HepG2 (cell line): ENCODE measurements at regions not wholly inside any gene's neighbourhood (a gene's known extent, or its start where the extent isn't known, plus 50 kb on each side); places are given as distances from the start of the nearest gene placed in this dataset.

Source experiments
- ATAC-seq: fragments of 200-7000 bp; cut with Tn5 transposase; 3 replicates; pipeline ENCODE4 v1.9.1; 2020; ENCODE audit warnings: mild to moderate bottlenecking, moderate library complexity
- BruUV-seq: library from RNA; stranded (reverse); fragments of 400-500 nt; replicated peaks from 2 replicates; lab custom pipeline; 2021; lab: Mats Ljungman, UMichigan
- CTCF ChIA-PET: fragments of 300-600 bp; formaldehyde crosslinking; extraction: SDS; loops from one replicate; lab custom pipeline; 2021; ENCODE audit warnings: low total read pairs, inconsistent platforms, low intra/inter-chr PET ratio; lab: Yijun Ruan, JAX
- POLR2A ChIA-PET: fragments of 350-600 bp; sonication (Branson Sonifier 250); formaldehyde crosslinking; loops from one replicate; lab custom pipeline; 2020; ENCODE audit warnings: antibody characterized with exemption, inconsistent platforms; lab: Yijun Ruan, JAX
- DNase-seq: peaks from one replicate; pipeline ENCODE4 v3.0.0-alpha.2; 2015; ENCODE audit warnings: low spot score
- FAIRE-seq: peaks from 3 replicates; lab custom pipeline; 2011; peaks lifted over from hg19 to GRCh38; lab: Jason Lieb, UNC
- H2AFZ ChIP-seq: one replicate; pipeline ENCODE4 v1.6.1; 2011; ENCODE audit warnings: low read length, inconsistent platforms
- H3K27ac ChIP-seq: fragments of 300-600 bp; 3 replicates; pipeline ENCODE4 v1.8.0; 2011; ENCODE audit warnings: mixed run types, mild to moderate bottlenecking, mixed read lengths, low read length, inconsistent platforms; ENCODE audit not compliant: insufficient read depth; ENCODE audit errors: extremely low read length
- H3K27me3 ChIP-seq, 2 experiments: fragments of 200-600 bp in 1 of 2; 2 replicates in 1 of 2; 3 replicates in 1 of 2; pipeline versions ENCODE4 v1.6.0 to v1.8.0; 2011; ENCODE audit warnings: low read length in 2 of 2, mild to moderate bottlenecking in 2 of 2, moderate library complexity in 2 of 2, inconsistent platforms in 1 of 2; ENCODE audit not compliant: insufficient read depth in 2 of 2, control insufficient read depth in 1 of 2
- H3K36me3 ChIP-seq, 2 experiments: fragments of 200-600 bp in 1 of 2; replicated peaks in 1 of 2; 2 replicates in 1 of 2; 3 replicates in 1 of 2; pipeline versions ENCODE4 v1.5.1 to v1.8.0; 2011; ENCODE audit warnings: low read length in 2 of 2, inconsistent platforms in 1 of 2; ENCODE audit not compliant: insufficient read depth in 2 of 2, control insufficient read depth in 1 of 2
- H3K4me1 ChIP-seq: 2 replicates; pipeline ENCODE4 v1.5.1; 2012; ENCODE audit warnings: low read length, inconsistent platforms; ENCODE audit not compliant: insufficient read depth
- H3K4me2 ChIP-seq: 2 replicates; pipeline ENCODE4 v1.6.0; 2011; ENCODE audit warnings: low read depth, low read length, inconsistent platforms
- H3K4me3 ChIP-seq, 3 experiments: fragments of 200-600 bp in 1 of 3; sonication (generic), shearing (Covaris generic) in 1 of 3; replicated peaks in 1 of 3; 2 replicates each; pipeline ENCODE4 v1.5.1; 2011 to 2016; ENCODE audit warnings: low read length in 3 of 3, inconsistent platforms in 2 of 3, low read depth in 2 of 3, mild to moderate bottlenecking in 2 of 3, control low read depth in 1 of 3, mixed read lengths in 1 of 3; ENCODE audit not compliant: insufficient read depth in 1 of 3
- H3K79me2 ChIP-seq: one replicate; pipeline ENCODE4 v1.6.1; 2011; ENCODE audit warnings: low read length, inconsistent platforms; ENCODE audit not compliant: insufficient read depth
- H3K9ac ChIP-seq: 2 replicates; pipeline ENCODE4 v1.6.0; 2011; ENCODE audit warnings: mild to moderate bottlenecking, low read depth, low read length, inconsistent platforms; ENCODE audit not compliant: insufficient read depth
- H3K9me3 ChIP-seq: 2 replicates; pipeline ENCODE4 v1.5.1; 2012; ENCODE audit warnings: mild to moderate bottlenecking, low read length
- H4K20me1 ChIP-seq: 2 replicates; pipeline ENCODE4 v1.6.0; 2011; ENCODE audit warnings: inconsistent platforms, mild to moderate bottlenecking, low read length, moderate library complexity; ENCODE audit not compliant: insufficient read depth
- ATF7-NPFF ChIP-seq: sonication (generic); formaldehyde crosslinking; IDR thresholded peaks from 2 replicates; pipeline ENCODE4 v1.8.1; 2023; ENCODE audit warnings: mild to moderate bottlenecking, low read depth, missing genetic modification reagents, moderate library complexity
- FOXP1 ChIP-seq, 2 experiments: fragments of 450-650 bp in 1 of 2; IDR thresholded peaks; 2 replicates each; pipeline ENCODE4 v1.6.1; 2017 to 2018; ENCODE audit warnings: antibody characterized with exemption in 1 of 2
- IKZF1 ChIP-seq: fragments of 450-650 bp; IDR thresholded peaks from 2 replicates; pipeline ENCODE4 v1.7.1; 2016
- SOX13 ChIP-seq, 3 experiments: fragments of 450-650 bp in 1 of 3; sonication (generic) in 1 of 3; formaldehyde crosslinking in 1 of 3; IDR thresholded peaks in 2 of 3; conservative IDR thresholded peaks in 1 of 3; 2 replicates each; pipeline versions ENCODE4 v1.5.0 to v1.6.1; 2016 to 2020; ENCODE audit warnings: antibody characterized with exemption in 1 of 3, mild to moderate bottlenecking in 1 of 3, missing compliant biosample characterization in 1 of 3, missing genetic modification reagents in 1 of 3, moderate library complexity in 1 of 3
- SSRP1 ChIP-seq: IDR thresholded peaks from 2 replicates; pipeline ENCODE4 v1.6.1; 2016; ENCODE audit warnings: control low read depth
- ZNF331 ChIP-seq: sonication (generic); formaldehyde crosslinking; IDR thresholded peaks from 2 replicates; pipeline ENCODE4 v1.4.0; 2020; ENCODE audit warnings: missing genetic modification reagents
- ZZZ3 ChIP-seq: sonication (generic); formaldehyde crosslinking; IDR thresholded peaks from 2 replicates; pipeline ENCODE4 v1.4.0; 2020; ENCODE audit warnings: missing genetic modification reagents, mild to moderate bottlenecking, borderline replicate concordance
- WGBS: methylation state at CpG from one replicate; pipeline ENCODE4 v1.1.6; 2017; ENCODE audit warnings: low lambda C conversion rate; 5-methylcytosine and 5-hydroxymethylcytosine counted together
- in situ Hi-C: cut with HindIII; loops from 2 replicates; pipeline ENCODE4 v1.10.0; 2017; ENCODE audit warnings: low pct_unique_long_range_greater_than_20kb; ENCODE audit not compliant: extremely low pct_ligation_motif_present
- intact Hi-C: fragments of 100-400 bp; cut with micrococcal nuclease; formaldehyde crosslinking; loops from one replicate; pipeline ENCODE4 v1.10.0; 2022; ENCODE audit not compliant: unreplicated experiment
- TF ChIP-seq, protein P1 (sequence below): sonication (generic); formaldehyde crosslinking; conservative IDR thresholded peaks from 2 replicates; pipeline ENCODE4 v1.8.0; 2022; ENCODE audit warnings: low read depth, missing genetic modification reagents
- TF ChIP-seq, protein P2 (sequence below): sonication (generic); formaldehyde crosslinking; IDR thresholded peaks from 2 replicates; pipeline ENCODE4 v1.5.0; 2020; ENCODE audit warnings: mild to moderate bottlenecking, missing genetic modification reagents, moderate library complexity
- TF ChIP-seq, protein P3 (sequence below): IDR thresholded peaks from 2 replicates; pipeline ENCODE4 v1.6.1; 2018; ENCODE audit warnings: missing genetic modification reagents, mild to moderate bottlenecking, missing compliant biosample characterization
- TF ChIP-seq, protein P4 (sequence below): IDR thresholded peaks from 2 replicates; pipeline ENCODE4 v1.6.1; 2016
- TF ChIP-seq, protein P5 (sequence below): IDR thresholded peaks from 2 replicates; pipeline ENCODE4 v1.6.1; 2012; ENCODE audit warnings: low read depth, low read length, improper control_type of control experiment
- TF ChIP-seq, protein P6 (sequence below): sonication (generic); formaldehyde crosslinking; IDR thresholded peaks from 2 replicates; pipeline ENCODE4 v1.8.0; 2022; ENCODE audit warnings: mild to moderate bottlenecking, missing genetic modification reagents; ENCODE audit not compliant: insufficient replicate concordance

DNA sequence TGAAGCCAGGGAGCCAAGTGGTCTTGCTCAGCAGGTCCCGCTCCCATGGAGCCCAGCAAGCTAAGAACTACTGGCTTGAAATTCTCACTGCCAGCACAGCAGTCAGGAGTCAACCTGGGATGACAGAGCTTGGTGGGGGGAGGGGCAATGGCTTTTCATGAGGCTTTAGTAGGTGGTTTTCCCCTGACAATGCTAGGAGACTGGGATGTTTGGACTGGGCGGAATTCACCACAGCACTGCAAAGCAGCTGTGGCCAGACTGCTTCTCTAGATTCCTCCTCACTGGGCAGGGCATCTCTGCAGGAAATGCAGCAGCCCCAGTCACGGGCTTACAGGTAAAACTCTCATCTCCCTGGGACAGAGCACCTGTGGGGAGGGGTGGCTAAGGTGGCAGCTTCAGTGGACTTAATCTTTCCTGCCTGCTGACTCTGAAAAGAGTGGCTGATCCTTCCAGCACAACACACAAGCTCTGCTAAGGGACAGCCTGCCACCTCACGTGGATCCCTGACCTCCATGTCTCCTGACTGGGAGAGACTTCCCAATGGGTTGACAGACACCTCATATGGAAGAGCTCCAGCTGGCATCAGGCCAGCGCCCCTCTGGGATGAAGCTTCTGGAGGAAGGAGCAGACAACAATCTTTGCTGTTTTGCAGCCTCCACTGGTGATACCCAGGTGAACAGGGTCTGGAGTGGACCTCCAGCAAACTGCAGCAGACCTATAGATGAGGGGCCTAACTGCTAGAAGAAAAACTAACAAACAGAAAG is 349.7 kb upstream of the ST6GAL2 start:
- no peaks in the 10 kb centered on the region for H3K4me1 ChIP-seq
- CTCF ChIA-PET: no interaction called here
- POLR2A ChIA-PET: no interaction called here
- H3K9me3 ChIP-seq: peaks cover 53% of the 10 kb centered on the region
- DNase-seq: no peak
- in situ Hi-C loops (no loop called here), intact Hi-C loops (no loop called here)
- H4K20me1 ChIP-seq: no peaks in the 10 kb centered on the region
- no peak overlapping the region for H3K9ac ChIP-seq
- H3K4me3 ChIP-seq: no peak overlapping the region
- no peaks in the 10 kb centered on the region for H3K27me3 ChIP-seq
- no TSS peak for BruUV-seq
- no peaks in the 10 kb centered on the region for H3K79me2 ChIP-seq
- no peak overlapping the region for H2AFZ ChIP-seq
- no peak for ATAC-seq
- TF ChIP-seq SSRP1 (no peak), SOX13 (IDR thresholded peaks at IDR 0.05) (no peak), SOX13 (CRISPR knock-in tag; conservative IDR thresholded peaks at IDR 0.05 in 1 of 2, IDR thresholded peaks at IDR 0.05 in 1 of 2) (no peak), ZZZ3 (CRISPR knock-in tag) (no peak), FOXP1 (IDR thresholded peaks at IDR 0.05) (no peak), FOXP1 (CRISPR knock-in tag; IDR thresholded peaks at IDR 0.05) (no peak), ATF7-NPFF (CRISPR knock-in tag) (no peak), IKZF1 (no peak), ZNF331 (CRISPR knock-in tag) (no peak)
- TF ChIP-seq, protein P1, sequence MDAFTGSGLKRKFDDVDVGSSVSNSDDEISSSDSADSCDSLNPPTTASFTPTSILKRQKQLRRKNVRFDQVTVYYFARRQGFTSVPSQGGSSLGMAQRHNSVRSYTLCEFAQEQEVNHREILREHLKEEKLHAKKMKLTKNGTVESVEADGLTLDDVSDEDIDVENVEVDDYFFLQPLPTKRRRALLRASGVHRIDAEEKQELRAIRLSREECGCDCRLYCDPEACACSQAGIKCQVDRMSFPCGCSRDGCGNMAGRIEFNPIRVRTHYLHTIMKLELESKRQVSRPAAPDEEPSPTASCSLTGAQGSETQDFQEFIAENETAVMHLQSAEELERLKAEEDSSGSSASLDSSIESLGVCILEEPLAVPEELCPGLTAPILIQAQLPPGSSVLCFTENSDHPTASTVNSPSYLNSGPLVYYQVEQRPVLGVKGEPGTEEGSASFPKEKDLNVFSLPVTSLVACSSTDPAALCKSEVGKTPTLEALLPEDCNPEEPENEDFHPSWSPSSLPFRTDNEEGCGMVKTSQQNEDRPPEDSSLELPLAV: no peak
- TF ChIP-seq, protein P2, sequence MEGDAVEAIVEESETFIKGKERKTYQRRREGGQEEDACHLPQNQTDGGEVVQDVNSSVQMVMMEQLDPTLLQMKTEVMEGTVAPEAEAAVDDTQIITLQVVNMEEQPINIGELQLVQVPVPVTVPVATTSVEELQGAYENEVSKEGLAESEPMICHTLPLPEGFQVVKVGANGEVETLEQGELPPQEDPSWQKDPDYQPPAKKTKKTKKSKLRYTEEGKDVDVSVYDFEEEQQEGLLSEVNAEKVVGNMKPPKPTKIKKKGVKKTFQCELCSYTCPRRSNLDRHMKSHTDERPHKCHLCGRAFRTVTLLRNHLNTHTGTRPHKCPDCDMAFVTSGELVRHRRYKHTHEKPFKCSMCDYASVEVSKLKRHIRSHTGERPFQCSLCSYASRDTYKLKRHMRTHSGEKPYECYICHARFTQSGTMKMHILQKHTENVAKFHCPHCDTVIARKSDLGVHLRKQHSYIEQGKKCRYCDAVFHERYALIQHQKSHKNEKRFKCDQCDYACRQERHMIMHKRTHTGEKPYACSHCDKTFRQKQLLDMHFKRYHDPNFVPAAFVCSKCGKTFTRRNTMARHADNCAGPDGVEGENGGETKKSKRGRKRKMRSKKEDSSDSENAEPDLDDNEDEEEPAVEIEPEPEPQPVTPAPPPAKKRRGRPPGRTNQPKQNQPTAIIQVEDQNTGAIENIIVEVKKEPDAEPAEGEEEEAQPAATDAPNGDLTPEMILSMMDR: no peak
- TF ChIP-seq, protein P3, sequence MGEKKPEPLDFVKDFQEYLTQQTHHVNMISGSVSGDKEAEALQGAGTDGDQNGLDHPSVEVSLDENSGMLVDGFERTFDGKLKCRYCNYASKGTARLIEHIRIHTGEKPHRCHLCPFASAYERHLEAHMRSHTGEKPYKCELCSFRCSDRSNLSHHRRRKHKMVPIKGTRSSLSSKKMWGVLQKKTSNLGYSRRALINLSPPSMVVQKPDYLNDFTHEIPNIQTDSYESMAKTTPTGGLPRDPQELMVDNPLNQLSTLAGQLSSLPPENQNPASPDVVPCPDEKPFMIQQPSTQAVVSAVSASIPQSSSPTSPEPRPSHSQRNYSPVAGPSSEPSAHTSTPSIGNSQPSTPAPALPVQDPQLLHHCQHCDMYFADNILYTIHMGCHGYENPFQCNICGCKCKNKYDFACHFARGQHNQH (CRISPR knock-in tag): no peak
- TF ChIP-seq, protein P4, sequence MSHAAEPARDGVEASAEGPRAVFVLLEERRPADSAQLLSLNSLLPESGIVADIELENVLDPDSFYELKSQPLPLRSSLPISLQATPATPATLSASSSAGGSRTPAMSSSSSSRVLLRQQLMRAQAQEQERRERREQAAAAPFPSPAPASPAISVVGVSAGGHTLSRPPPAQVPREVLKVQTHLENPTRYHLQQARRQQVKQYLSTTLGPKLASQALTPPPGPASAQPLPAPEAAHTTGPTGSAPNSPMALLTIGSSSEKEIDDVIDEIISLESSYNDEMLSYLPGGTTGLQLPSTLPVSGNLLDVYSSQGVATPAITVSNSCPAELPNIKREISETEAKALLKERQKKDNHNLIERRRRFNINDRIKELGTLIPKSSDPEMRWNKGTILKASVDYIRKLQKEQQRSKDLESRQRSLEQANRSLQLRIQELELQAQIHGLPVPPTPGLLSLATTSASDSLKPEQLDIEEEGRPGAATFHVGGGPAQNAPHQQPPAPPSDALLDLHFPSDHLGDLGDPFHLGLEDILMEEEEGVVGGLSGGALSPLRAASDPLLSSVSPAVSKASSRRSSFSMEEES (CRISPR knock-in tag): no peak
- TF ChIP-seq, protein P5, sequence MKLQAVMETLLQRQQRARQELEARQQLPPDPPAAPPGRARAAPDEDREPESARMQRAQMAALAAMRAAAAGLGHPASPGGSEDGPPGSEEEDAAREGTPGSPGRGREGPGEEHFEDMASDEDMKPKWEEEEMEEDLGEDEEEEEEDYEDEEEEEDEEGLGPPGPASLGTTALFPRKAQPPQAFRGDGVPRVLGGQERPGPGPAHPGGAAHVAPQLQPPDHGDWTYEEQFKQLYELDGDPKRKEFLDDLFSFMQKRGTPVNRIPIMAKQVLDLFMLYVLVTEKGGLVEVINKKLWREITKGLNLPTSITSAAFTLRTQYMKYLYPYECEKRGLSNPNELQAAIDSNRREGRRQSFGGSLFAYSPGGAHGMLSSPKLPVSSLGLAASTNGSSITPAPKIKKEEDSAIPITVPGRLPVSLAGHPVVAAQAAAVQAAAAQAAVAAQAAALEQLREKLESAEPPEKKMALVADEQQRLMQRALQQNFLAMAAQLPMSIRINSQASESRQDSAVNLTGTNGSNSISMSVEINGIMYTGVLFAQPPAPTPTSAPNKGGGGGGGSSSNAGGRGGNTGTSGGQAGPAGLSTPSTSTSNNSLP: no peak
- TF ChIP-seq, protein P6, sequence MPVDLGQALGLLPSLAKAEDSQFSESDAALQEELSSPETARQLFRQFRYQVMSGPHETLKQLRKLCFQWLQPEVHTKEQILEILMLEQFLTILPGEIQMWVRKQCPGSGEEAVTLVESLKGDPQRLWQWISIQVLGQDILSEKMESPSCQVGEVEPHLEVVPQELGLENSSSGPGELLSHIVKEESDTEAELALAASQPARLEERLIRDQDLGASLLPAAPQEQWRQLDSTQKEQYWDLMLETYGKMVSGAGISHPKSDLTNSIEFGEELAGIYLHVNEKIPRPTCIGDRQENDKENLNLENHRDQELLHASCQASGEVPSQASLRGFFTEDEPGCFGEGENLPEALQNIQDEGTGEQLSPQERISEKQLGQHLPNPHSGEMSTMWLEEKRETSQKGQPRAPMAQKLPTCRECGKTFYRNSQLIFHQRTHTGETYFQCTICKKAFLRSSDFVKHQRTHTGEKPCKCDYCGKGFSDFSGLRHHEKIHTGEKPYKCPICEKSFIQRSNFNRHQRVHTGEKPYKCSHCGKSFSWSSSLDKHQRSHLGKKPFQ (CRISPR knock-in tag): no peak
- H3K27ac ChIP-seq: no peak overlapping the region
- no peak overlapping the region for H3K4me2 ChIP-seq
- WGBS: 6% methylated on average over 5 of the region's 5 CpGs
- no peaks in the 10 kb centered on the region for H3K36me3 ChIP-seq
- FAIRE-seq: no peak
